PC-3 (cell line): ENCODE measurements at regions not wholly inside any gene's neighbourhood (a gene's known extent, or its start where the extent isn't known, plus 50 kb on each side); places are given as distances from the start of the nearest gene placed in this dataset.

ENCODE experiments used
- ATAC-seq: fragments of 200-7000 bp; cut with Tn5 transposase; 2 replicates; pipeline ENCODE4 v1.9.1; 2020; ENCODE audit warnings: mild to moderate bottlenecking, moderate library complexity
- BruUV-seq: library from RNA; stranded (reverse); fragments of 400-500 nt; replicated peaks from 2 replicates; lab custom pipeline; 2021; lab: Mats Ljungman, UMichigan
- CTCF ChIA-PET: fragments of 300-600 bp; sonication (Branson Sonifier 250); formaldehyde crosslinking; loops from one replicate; lab custom pipeline; 2022; ENCODE audit warnings: antibody characterized with exemption; lab: Charles Lee
- POLR2A ChIA-PET: fragments of 300-600 bp; sonication (Branson Sonifier 250); formaldehyde crosslinking; loops from one replicate; lab custom pipeline; 2022; ENCODE audit warnings: antibody characterized with exemption; ENCODE audit not compliant: unreplicated experiment; lab: Charles Lee
- DNase-seq: peaks from one replicate; pipeline ENCODE4 v3.0.0-alpha.2; 2015
- H2AFZ ChIP-seq: fragments of 300-600 bp; sonication (generic); 2 replicates; pipeline ENCODE4 v1.6.0; 2016; ENCODE audit warnings: antibody characterized with exemption, low read length
- H3F3A ChIP-seq: fragments of 300-600 bp; sonication (generic); one replicate; pipeline ENCODE4 v1.6.0; 2017; ENCODE audit warnings: antibody characterized with exemption, low read length, control low read depth, mild to moderate bottlenecking; ENCODE audit not compliant: unreplicated experiment
- H3K27ac ChIP-seq: fragments of 300-600 bp; sonication (generic); 2 replicates; pipeline ENCODE4 v1.5.1; 2016; ENCODE audit warnings: mild to moderate bottlenecking, low read length
- H3K27me3 ChIP-seq: fragments of 300-600 bp; sonication (generic); 2 replicates; pipeline ENCODE4 v1.6.1; 2016; ENCODE audit warnings: low read length, mixed read lengths
- H3K36me3 ChIP-seq: fragments of 300-600 bp; sonication (generic); 2 replicates; pipeline ENCODE4 v1.6.1; 2016; ENCODE audit warnings: low read depth, mixed run types, low read length, mixed read lengths
- H3K4me1 ChIP-seq: fragments of 300-600 bp; sonication (generic); 2 replicates; pipeline ENCODE4 v1.5.1; 2016; ENCODE audit warnings: low read length; ENCODE audit not compliant: insufficient read depth
- H3K4me2 ChIP-seq: fragments of 300-600 bp; sonication (generic); 2 replicates; pipeline ENCODE4 v1.6.0; 2016; ENCODE audit warnings: low read length
- H3K4me3 ChIP-seq: fragments of 300-600 bp; sonication (generic); 2 replicates; pipeline ENCODE4 v1.5.1; 2016; ENCODE audit warnings: mild to moderate bottlenecking, low read length, mixed read lengths
- H3K79me2 ChIP-seq: fragments of 300-600 bp; sonication (generic); 2 replicates; pipeline ENCODE4 v1.6.1; 2017; ENCODE audit warnings: low read length, mixed read lengths
- H3K9ac ChIP-seq: fragments of 300-600 bp; sonication (generic); 2 replicates; pipeline ENCODE4 v1.6.0; 2016; ENCODE audit warnings: mild to moderate bottlenecking, low read length
- H3K9me2 ChIP-seq: fragments of 300-600 bp; sonication (generic); replicated peaks from 2 replicates; pipeline ENCODE4 v1.6.1; 2016; ENCODE audit warnings: mixed run types, low read length, mixed read lengths
- H3K9me3 ChIP-seq: fragments of 300-600 bp; sonication (generic); 2 replicates; pipeline ENCODE4 v1.6.1; 2016; ENCODE audit warnings: low read length, mixed read lengths
- H4K20me1 ChIP-seq: fragments of 300-600 bp; sonication (generic); 2 replicates; pipeline ENCODE4 v1.6.1; 2016; ENCODE audit warnings: low read length, mixed read lengths
- EZH2 ChIP-seq: fragments of 300-600 bp; sonication (generic); IDR thresholded peaks from one replicate; pipeline ENCODE4 v1.6.1; 2017; ENCODE audit warnings: antibody characterized with exemption, mild to moderate bottlenecking, low read length; ENCODE audit not compliant: unreplicated experiment
- EZH2phosphoT487 ChIP-seq: fragments of 300-600 bp; sonication (generic); IDR thresholded peaks from 2 replicates; pipeline ENCODE4 v1.6.1; 2018; ENCODE audit warnings: mild to moderate bottlenecking, antibody characterized with exemption, low read length, borderline replicate concordance
- intact Hi-C: fragments of 100-400 bp; cut with micrococcal nuclease; formaldehyde crosslinking; loops from 2 replicates; pipeline ENCODE4 v1.9.0; 2023
- TF ChIP-seq, protein P1 (sequence below): fragments of 300-600 bp; sonication (generic); conservative IDR thresholded peaks from 2 replicates; pipeline ENCODE4 v1.5.1; 2017; ENCODE audit warnings: antibody characterized with exemption, low read depth, mild to moderate bottlenecking, low read length

DNA sequence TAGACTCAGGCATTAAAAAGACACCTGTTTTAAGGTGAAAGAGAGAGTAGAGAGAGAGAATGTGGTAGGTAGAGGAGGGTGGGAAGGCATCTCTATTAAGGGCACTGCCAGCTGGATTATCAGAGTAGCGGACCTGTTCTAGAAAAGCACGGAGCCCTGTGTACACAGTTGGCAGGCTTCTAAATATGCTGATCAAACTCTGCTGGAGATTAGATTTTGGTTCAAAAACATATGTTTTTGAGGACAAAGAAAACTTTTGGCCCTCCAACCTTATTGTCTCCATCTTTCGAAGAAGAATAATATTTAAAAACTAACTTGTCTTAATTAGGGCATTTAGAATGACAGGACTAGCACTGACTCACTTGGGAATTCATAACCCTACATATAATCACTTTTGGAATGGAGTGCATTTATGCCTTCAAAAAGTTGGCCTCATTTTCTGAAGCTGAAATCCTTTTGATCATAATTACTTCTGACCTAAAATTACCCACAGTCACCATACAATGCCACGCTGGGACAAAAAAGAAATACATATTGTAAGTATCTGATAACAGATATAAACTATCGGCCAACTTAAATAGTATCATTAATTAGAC lies 254.6 kb downstream of the MEIS1 start:
- Histone ChIP-seq H3F3A (no peaks in the 10 kb centered on the region), H3K27ac (no peak overlapping the region), H4K20me1 (no peaks in the 10 kb centered on the region), H3K79me2 (no peaks in the 10 kb centered on the region), H3K36me3 (no peaks in the 10 kb centered on the region), H3K9me2 (no peaks in the 10 kb centered on the region), H3K4me2 (no peak overlapping the region), H3K4me3 (no peak overlapping the region), H3K4me1 (peaks cover 3% of the 10 kb centered on the region; the same call in 1 of the 2 replicates), H3K9ac (no peak overlapping the region), H3K9me3 (no peaks in the 10 kb centered on the region), H3K27me3 (peaks cover 85% of the 10 kb centered on the region), H2AFZ (no peak overlapping the region)
- DNase-seq, result no peak
- ChIA-PET CTCF (no interaction called here), POLR2A (no interaction called here)
- TF ChIP-seq, protein P1, sequence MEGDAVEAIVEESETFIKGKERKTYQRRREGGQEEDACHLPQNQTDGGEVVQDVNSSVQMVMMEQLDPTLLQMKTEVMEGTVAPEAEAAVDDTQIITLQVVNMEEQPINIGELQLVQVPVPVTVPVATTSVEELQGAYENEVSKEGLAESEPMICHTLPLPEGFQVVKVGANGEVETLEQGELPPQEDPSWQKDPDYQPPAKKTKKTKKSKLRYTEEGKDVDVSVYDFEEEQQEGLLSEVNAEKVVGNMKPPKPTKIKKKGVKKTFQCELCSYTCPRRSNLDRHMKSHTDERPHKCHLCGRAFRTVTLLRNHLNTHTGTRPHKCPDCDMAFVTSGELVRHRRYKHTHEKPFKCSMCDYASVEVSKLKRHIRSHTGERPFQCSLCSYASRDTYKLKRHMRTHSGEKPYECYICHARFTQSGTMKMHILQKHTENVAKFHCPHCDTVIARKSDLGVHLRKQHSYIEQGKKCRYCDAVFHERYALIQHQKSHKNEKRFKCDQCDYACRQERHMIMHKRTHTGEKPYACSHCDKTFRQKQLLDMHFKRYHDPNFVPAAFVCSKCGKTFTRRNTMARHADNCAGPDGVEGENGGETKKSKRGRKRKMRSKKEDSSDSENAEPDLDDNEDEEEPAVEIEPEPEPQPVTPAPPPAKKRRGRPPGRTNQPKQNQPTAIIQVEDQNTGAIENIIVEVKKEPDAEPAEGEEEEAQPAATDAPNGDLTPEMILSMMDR, result no peak
- TF ChIP-seq EZH2, result no peak
- TF ChIP-seq EZH2phosphoT487, result no peak
- no TSS peak for BruUV-seq
- intact Hi-C loops, result no loop called here
- ATAC-seq, result no peak

DNA sequence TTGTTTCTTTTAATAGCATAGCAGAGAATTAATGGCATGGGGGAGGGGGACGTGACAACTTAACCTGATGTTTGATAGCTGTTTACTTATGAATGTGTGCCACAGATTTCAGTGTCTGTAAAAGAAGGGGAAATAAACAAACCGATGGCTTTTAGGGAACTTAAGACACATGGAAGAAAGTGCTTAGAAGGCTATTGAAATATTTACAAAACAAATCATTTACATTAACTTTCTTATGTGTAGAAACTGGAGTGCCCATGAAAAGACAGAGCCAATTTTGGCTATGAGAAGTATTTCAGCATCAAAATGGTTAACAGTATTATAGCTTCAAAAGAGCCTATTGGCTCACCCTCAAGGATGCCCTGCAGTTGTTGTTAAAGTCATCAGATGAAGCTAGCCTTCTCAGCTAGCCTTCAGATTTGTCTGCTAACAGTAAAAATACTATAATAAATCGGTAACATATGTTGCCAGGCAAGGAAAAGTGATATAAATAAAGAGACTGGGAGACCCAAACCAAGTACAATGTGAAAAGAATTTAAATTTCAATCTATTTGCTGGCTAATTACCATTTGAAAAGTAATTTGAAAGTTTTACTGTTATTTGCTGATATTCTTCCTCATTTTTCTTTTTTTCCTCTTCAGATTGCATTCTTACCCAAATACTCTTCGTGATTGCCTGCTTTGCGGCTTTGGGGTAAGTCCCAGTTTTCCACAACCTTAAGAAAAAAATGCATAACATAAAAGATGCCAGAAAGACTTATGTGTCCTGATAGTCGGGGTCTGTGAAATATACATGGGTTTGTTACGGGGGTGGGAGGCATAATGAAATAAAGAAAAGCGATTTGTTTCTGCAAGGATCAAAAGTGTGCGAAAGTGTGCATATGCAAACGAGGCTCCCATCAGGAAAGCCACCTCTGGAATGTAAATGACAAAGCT lies 256.4 kb downstream of the MEIS1 start:
- ATAC-seq, result no peak
- H3K36me3 ChIP-seq, result no peaks in the 10 kb centered on the region
- intact Hi-C loops, result no loop called here
- no peak overlapping the region for H3K4me3 ChIP-seq
- POLR2A ChIA-PET, result no interaction called here
- H2AFZ ChIP-seq, result no peak overlapping the region
- peak; percentile 72 for TF ChIP-seq EZH2
- TF ChIP-seq, protein P1, result no peak
- no TSS peak for BruUV-seq
- no peaks in the 10 kb centered on the region for H3F3A ChIP-seq
- peaks cover 99% of the 10 kb centered on the region for H3K27me3 ChIP-seq
- H3K9me2 ChIP-seq, result no peaks in the 10 kb centered on the region
- no peaks in the 10 kb centered on the region for H3K79me2 ChIP-seq
- H3K9ac ChIP-seq, result no peak overlapping the region
- H3K4me1 ChIP-seq, result no peaks in the 10 kb centered on the region
- no peak for DNase-seq
- H4K20me1 ChIP-seq, result no peaks in the 10 kb centered on the region
- CTCF ChIA-PET, result no interaction called here
- no peak overlapping the region for H3K4me2 ChIP-seq
- H3K27ac ChIP-seq, result no peak overlapping the region
- H3K9me3 ChIP-seq, result no peaks in the 10 kb centered on the region
